H1 (cell line): ENCODE measurements at regions not wholly inside any gene's neighbourhood (a gene's known extent, or its start where the extent isn't known, plus 50 kb on each side); places are given as distances from the start of the nearest gene placed in this dataset.

ENCODE experiments used
- ASH2L ChIP-seq: fragments of 200-600, 300-600 bp; sonication (generic); IDR thresholded peaks from one replicate; pipeline ENCODE4 v1.7.1; 2017; ENCODE audit warnings: low read length
- ATF3 ChIP-seq: IDR thresholded peaks from 2 replicates; pipeline ENCODE4 v1.6.1; 2011; ENCODE audit warnings: low read depth, mild to moderate bottlenecking, low read length; ENCODE audit not compliant: insufficient read depth
- BRCA1 ChIP-seq: IDR thresholded peaks from 2 replicates; pipeline ENCODE4 v1.6.1; 2012; ENCODE audit warnings: low read depth, low read length, improper control_type of control experiment
- CHD7 ChIP-seq: fragments of 300-600 bp; sonication (generic); IDR thresholded peaks from 2 replicates; pipeline ENCODE4 v1.7.1; 2012; ENCODE audit warnings: low read length, moderate library complexity, mild to moderate bottlenecking, inconsistent platforms; ENCODE audit not compliant: insufficient replicate concordance
- HDAC6 ChIP-seq: IDR thresholded peaks from one replicate; pipeline ENCODE4 v1.7.1; 2012; ENCODE audit warnings: low read depth, mild to moderate bottlenecking, inconsistent platforms, low read length, moderate library complexity
- KDM4A ChIP-seq: IDR thresholded peaks from one replicate; pipeline ENCODE4 v1.7.1; 2012; ENCODE audit warnings: low read depth, mild to moderate bottlenecking, moderate library complexity, low read length, inconsistent platforms; ENCODE audit not compliant: severe bottlenecking
- MAX ChIP-seq: IDR thresholded peaks from 2 replicates; pipeline ENCODE4 v1.6.1; 2012; ENCODE audit warnings: inconsistent platforms
- NANOG ChIP-seq: IDR thresholded peaks from 2 replicates; pipeline ENCODE4 v1.6.1; 2011; ENCODE audit warnings: low read length, low read depth, mild to moderate bottlenecking, inconsistent platforms; ENCODE audit not compliant: insufficient read depth, poor library complexity, severe bottlenecking
- RBBP5 ChIP-seq: IDR thresholded peaks from 2 replicates; pipeline ENCODE4 v1.7.1; 2012; ENCODE audit warnings: low read depth, mild to moderate bottlenecking, inconsistent platforms, low read length, moderate library complexity, borderline replicate concordance
- SP4 ChIP-seq: IDR thresholded peaks from 2 replicates; pipeline ENCODE4 v1.6.1; 2012; ENCODE audit warnings: low read length, inconsistent platforms
- TEAD4 ChIP-seq: IDR thresholded peaks from 2 replicates; pipeline ENCODE4 v1.6.1; 2012; ENCODE audit warnings: low read depth, low read length, inconsistent platforms, mixed read lengths
- YY1 ChIP-seq: IDR thresholded peaks from 2 replicates; pipeline ENCODE4 v1.6.1; 2011; ENCODE audit warnings: low read depth, mild to moderate bottlenecking, low read length

GRCh38 chr12:94875525-94875924, 128.0 kb downstream of the NDUFA12 start (continued):
- TF ChIP-seq HDAC6 (no peak), SP4 (no peak), NANOG (no peak), ATF3 (no peak), CHD7 (no peak), TEAD4 (no peak), KDM4A (no peak), ASH2L (no peak), BRCA1 (no peak), MAX (peak; percentile 13; the same call in 1 of the 2 replicates), RBBP5 (no peak), YY1 (no peak)
